Activated CD8-positive, alpha-beta T cell treated with anti-CD3 and anti-CD28 coated beads for 36 hours (primary cell): ENCODE measurements at regions not wholly inside any gene's neighbourhood (a gene's known extent, or its start where the extent isn't known, plus 50 kb on each side); places are given as distances from the start of the nearest gene placed in this dataset.

Source experiments
- ATAC-seq: fragments of 200-7000 bp; cut with Tn5 transposase; one replicate; pipeline ENCODE4 v1.10.0; 2021; ENCODE audit warnings: mild to moderate bottlenecking, moderate library complexity
- CTCF ChIA-PET: fragments of 350-600 bp; sonication (Branson Sonifier 250); formaldehyde crosslinking; loops from one replicate; lab custom pipeline; 2021; ENCODE audit warnings: antibody characterized with exemption; lab: Charles Lee
- POLR2A ChIA-PET: fragments of 350-600 bp; sonication (Branson Sonifier 250); formaldehyde crosslinking; loops from one replicate; lab custom pipeline; 2021; ENCODE audit warnings: antibody characterized with exemption; lab: Charles Lee
- DNase-seq: peaks from one replicate; pipeline ENCODE4 v3.0.0-alpha.2; 2020
- H3K27ac Mint-ChIP-seq: one replicate; pipeline ENCODE4 v1.8.0; 2021; ENCODE audit warnings: mild to moderate bottlenecking, mixed read lengths
- H3K27me3 Mint-ChIP-seq: one replicate; pipeline ENCODE4 v1.8.0; 2021; ENCODE audit warnings: mixed read lengths
- H3K36me3 Mint-ChIP-seq: one replicate; pipeline ENCODE4 v1.8.0; 2021; ENCODE audit warnings: low read depth, mixed read lengths
- H3K4me1 Mint-ChIP-seq: one replicate; pipeline ENCODE4 v1.8.0; 2021; ENCODE audit warnings: low read depth, mixed read lengths
- H3K4me3 Mint-ChIP-seq: one replicate; pipeline ENCODE4 v1.8.0; 2021; ENCODE audit warnings: mild to moderate bottlenecking, moderate library complexity, mixed read lengths
- H3K9me3 Mint-ChIP-seq: one replicate; pipeline ENCODE4 v1.8.0; 2021; ENCODE audit warnings: mixed read lengths
- intact Hi-C: fragments of 100-400 bp; cut with micrococcal nuclease; formaldehyde crosslinking; loops from one replicate; pipeline ENCODE4 v1.10.0; 2022
- TF ChIP-seq, protein P1 (sequence below): fragments of 200-600 bp; IDR thresholded peaks from one replicate; pipeline ENCODE4 v1.8.0; 2022; ENCODE audit warnings: antibody characterized with exemption, mild to moderate bottlenecking

DNA sequence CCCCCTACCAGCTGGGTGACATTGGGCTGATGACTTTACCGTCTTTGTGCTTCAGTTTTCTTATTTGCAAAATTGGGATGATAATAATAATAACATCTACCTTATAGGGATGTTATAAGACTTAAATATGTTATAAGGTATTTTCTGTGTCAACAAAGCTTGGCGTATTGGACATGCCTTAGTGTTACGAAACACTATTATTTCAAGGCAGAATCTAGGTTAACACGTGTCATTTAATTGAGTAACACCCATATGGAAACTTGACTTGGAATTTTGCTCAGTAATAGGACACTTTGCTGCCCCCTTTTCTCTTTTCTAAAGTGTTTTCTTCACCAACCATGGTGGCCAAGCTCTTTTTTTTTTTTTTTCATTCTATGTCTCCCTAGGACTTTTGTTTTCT lies 294.2 kb upstream of the SALL1 start:
- ChIA-PET POLR2A (no interaction called here), CTCF (no interaction called here)
- Mint-ChIP-seq H3K4me1 (no peaks in the 10 kb centered on the region), H3K27ac (no peak overlapping the region), H3K36me3 (no peaks in the 10 kb centered on the region), H3K4me3 (no peak overlapping the region), H3K27me3 (peaks cover 9% of the 10 kb centered on the region), H3K9me3 (peaks cover 2% of the 10 kb centered on the region)
- ATAC-seq (no peak), DNase-seq (no peak)
- TF ChIP-seq, protein P1, sequence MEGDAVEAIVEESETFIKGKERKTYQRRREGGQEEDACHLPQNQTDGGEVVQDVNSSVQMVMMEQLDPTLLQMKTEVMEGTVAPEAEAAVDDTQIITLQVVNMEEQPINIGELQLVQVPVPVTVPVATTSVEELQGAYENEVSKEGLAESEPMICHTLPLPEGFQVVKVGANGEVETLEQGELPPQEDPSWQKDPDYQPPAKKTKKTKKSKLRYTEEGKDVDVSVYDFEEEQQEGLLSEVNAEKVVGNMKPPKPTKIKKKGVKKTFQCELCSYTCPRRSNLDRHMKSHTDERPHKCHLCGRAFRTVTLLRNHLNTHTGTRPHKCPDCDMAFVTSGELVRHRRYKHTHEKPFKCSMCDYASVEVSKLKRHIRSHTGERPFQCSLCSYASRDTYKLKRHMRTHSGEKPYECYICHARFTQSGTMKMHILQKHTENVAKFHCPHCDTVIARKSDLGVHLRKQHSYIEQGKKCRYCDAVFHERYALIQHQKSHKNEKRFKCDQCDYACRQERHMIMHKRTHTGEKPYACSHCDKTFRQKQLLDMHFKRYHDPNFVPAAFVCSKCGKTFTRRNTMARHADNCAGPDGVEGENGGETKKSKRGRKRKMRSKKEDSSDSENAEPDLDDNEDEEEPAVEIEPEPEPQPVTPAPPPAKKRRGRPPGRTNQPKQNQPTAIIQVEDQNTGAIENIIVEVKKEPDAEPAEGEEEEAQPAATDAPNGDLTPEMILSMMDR: no peak
- intact Hi-C loops: no loop called here

DNA sequence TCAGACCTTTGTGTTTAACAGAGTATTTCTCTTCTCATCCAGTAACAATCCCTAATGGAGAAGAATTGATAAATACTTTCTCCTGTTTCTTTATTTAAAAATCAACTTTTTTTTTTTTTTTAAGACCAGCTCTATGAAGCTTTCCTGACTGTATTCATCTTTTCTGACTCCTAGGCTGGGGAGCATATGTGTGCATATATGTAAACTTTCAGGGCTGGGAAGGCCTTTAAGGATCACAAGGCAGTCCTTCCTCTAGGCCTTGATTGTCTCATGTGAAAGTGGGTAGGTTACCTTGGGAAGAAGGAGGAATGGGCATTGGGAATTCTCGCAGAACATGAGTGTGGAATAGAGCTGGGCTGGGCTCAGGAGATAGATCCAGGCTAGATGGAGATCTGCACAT lies 292.9 kb upstream of the SALL1 start:
- no peak overlapping the region for H3K4me3 Mint-ChIP-seq
- POLR2A ChIA-PET: no interaction called here
- H3K9me3 Mint-ChIP-seq: peaks cover 2% of the 10 kb centered on the region

DNA sequence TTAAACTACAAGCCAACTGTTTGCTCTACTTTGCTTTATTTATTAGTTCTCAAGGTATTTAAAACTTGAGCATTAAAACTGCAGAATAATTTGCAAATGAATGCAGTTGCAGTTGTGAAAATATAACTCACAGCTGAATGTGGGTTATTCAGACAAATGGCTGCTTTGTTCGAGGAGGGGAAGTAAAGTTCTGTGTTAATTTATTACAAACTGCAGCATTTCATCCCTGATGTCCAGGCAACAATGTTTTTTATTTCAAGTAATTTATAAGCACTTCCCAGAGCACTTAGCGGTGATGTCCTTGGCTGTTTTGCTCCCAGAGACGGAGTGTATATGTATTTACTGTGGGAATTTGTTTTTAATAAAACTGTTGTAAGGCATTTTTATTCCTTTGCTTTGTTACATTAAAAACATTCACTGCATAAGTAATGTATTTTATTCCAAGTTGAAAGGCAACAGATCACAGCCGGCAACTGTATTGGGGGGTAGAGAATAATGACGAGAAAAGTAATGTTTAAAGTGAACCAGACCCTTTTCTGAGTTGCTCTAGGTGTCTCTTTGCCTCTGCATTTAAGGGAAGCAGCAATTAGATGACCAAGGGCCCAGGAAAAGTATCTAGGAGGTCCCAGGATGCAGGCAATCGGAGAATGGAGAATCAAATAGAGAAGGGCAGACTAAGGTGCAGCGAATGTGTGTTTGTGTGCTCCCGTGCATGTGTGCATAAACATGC lies 291.2 kb upstream of the SALL1 start:
- H3K36me3 Mint-ChIP-seq: no peaks in the 10 kb centered on the region
- H3K4me3 Mint-ChIP-seq: no peak overlapping the region
- H3K9me3 Mint-ChIP-seq: peaks cover 2% of the 10 kb centered on the region
- TF ChIP-seq, protein P1: no peak
- ATAC-seq: no peak
- no peak for DNase-seq
- intact Hi-C loops: no loop called here
- ChIA-PET POLR2A (no interaction called here), CTCF (no interaction called here)
- H3K4me1 Mint-ChIP-seq: no peaks in the 10 kb centered on the region
- peaks cover 13% of the 10 kb centered on the region for H3K27me3 Mint-ChIP-seq
- no peak overlapping the region for H3K27ac Mint-ChIP-seq

More for the DNA sequence above, 292.9 kb upstream of the SALL1 start:
- intact Hi-C loops: no loop called here
- H3K27ac Mint-ChIP-seq: no peak overlapping the region
- no peaks in the 10 kb centered on the region for H3K4me1 Mint-ChIP-seq
- DNase-seq: no peak
- ATAC-seq: no peak
- CTCF ChIA-PET: no interaction called here
- TF ChIP-seq, protein P1: no peak
- peaks cover 10% of the 10 kb centered on the region for H3K27me3 Mint-ChIP-seq
- no peaks in the 10 kb centered on the region for H3K36me3 Mint-ChIP-seq

DNA sequence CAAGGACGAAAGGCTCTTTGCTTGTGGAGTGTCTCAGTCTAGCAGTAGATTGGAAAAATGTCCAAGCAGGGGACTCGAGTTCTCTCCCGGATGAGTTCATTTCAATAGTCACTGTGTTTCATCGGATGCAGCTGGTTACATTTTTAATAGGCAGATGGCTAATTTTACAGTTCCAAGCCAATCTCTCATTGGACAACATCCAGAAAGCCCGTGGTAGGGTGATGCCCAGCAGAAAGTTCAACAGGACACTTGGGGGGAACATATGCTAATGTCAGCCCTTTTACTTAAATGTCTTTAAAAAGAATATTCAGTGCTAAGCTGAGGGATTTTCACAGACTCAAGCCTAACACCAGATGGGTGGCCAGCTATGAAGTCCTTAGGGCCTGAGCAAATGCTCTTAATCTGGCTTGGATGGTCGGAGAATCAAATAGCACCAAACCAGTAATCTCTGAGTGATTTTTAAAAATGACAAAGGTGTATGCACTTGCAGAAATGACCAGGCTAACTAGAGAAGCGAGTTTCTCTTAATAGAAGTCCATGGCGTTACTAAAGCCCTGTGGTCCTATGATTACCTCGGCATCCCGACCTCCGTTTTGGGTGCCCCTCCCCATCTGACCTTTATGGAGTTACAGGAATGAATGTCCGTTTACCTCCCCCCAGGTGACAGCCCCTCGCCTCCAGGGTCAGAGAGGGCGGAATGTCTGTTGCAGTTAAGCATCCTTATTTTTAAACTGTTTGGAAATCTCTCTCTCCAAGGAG lies 289.2 kb upstream of the SALL1 start:
- intact Hi-C loops: no loop called here
- Mint-ChIP-seq H3K27ac (no peak overlapping the region), H3K27me3 (peaks cover 13% of the 10 kb centered on the region), H3K4me3 (no peak overlapping the region), H3K9me3 (no peaks in the 10 kb centered on the region), H3K36me3 (no peaks in the 10 kb centered on the region), H3K4me1 (no peaks in the 10 kb centered on the region)
- ChIA-PET CTCF (no interaction called here), POLR2A (no interaction called here)
- no peak for DNase-seq
- TF ChIP-seq, protein P1: no peak
- no peak for ATAC-seq

DNA sequence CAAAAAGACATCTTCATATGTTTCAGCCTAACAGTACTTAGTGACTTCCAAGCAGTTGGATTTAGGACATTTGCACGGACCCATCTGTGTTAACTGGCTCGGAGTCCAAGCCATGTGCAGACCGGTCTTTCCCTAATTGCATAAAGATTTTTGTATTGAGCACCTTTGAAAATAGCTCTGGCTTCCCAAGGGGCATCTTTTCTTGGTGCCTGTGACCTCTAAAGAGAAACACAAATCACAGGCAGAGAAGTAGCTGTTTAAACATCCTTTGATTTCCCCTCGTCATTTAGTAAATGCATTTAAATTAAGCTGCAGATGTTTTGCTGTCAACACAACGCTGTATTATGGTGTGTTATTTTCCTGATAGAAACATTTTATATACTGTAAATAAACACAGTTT lies 288.2 kb upstream of the SALL1 start:
- H3K36me3 Mint-ChIP-seq: no peaks in the 10 kb centered on the region
- peaks cover 13% of the 10 kb centered on the region for H3K27me3 Mint-ChIP-seq
- H3K4me3 Mint-ChIP-seq: no peak overlapping the region
- TF ChIP-seq, protein P1: no peak
- ATAC-seq (no peak), DNase-seq (no peak)
- H3K9me3 Mint-ChIP-seq: no peaks in the 10 kb centered on the region
- CTCF ChIA-PET: interaction anchor here (1.1 kb wide), 1 partner anchor 91 kb away, joined by 3 read pairs; no protein-coding TSS in a partner anchor
- POLR2A ChIA-PET: no interaction called here
- H3K27ac Mint-ChIP-seq: no peak overlapping the region
- intact Hi-C loops: no loop called here
- H3K4me1 Mint-ChIP-seq: no peaks in the 10 kb centered on the region
